Mammary epithelial cell (primary cell): ENCODE measurements at regions not wholly inside any gene's neighbourhood (a gene's known extent, or its start where the extent isn't known, plus 50 kb on each side); places are given as distances from the start of the nearest gene placed in this dataset.

Experiments
- CTCF ChIP-seq, 2 donors: IDR thresholded peaks in 1 of 2; conservative IDR thresholded peaks in 1 of 2; 2 replicates each; pipeline ENCODE4 v1.5.1; 2011 to 2012; ENCODE audit warnings: inconsistent platforms in 2 of 2, low read length in 2 of 2, mild to moderate bottlenecking in 2 of 2, control low read depth in 1 of 2, low read depth in 1 of 2; ENCODE audit not compliant: insufficient read depth in 1 of 2; ENCODE audit errors: extremely low read depth in 1 of 2
- EZH2 ChIP-seq: IDR thresholded peaks from 2 replicates; pipeline ENCODE4 v1.6.1; 2012; ENCODE audit warnings: low read length, inconsistent platforms, borderline replicate concordance

GRCh38 chr9:126217250-126217653 is 109.4 kb upstream of the MVB12B start:
- TF ChIP-seq CTCF (conservative IDR thresholded peaks at IDR 0.05 in 1 of 2, IDR thresholded peaks at IDR 0.05 in 1 of 2; ENCODE audit: extremely low read depth in 1 of 2, insufficient read depth in 1 of 2, low read depth in 1 of 2, low read length in 2 of 2) (no peak), EZH2 (no peak)
